ENCODE measurements at regions not wholly inside any gene's neighbourhood (a gene's known extent, or its start where the extent isn't known, plus 50 kb on each side); places are given as distances from the start of the nearest gene placed in this dataset.

DNA sequence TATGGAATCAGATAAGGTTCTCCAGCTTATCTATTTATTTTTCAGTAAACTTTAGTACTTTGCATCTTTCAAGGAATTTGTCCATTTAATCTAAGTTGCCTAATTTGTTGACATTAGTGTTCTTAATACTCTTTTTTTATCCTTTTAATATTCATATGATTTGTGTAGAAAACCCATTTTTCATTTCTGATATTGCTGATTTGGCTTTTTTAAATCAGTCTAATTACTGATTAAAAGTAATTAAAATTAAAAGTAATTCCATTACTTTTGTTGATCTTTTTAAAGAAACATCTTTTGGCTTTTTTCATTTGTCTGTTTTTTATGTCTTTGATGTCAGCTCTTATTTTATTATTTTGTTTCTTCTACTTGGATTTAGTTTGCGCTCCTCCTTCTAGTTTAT is 101.2 kb downstream of the CGGBP1 start:
- TF ChIP-seq, protein P1, sequence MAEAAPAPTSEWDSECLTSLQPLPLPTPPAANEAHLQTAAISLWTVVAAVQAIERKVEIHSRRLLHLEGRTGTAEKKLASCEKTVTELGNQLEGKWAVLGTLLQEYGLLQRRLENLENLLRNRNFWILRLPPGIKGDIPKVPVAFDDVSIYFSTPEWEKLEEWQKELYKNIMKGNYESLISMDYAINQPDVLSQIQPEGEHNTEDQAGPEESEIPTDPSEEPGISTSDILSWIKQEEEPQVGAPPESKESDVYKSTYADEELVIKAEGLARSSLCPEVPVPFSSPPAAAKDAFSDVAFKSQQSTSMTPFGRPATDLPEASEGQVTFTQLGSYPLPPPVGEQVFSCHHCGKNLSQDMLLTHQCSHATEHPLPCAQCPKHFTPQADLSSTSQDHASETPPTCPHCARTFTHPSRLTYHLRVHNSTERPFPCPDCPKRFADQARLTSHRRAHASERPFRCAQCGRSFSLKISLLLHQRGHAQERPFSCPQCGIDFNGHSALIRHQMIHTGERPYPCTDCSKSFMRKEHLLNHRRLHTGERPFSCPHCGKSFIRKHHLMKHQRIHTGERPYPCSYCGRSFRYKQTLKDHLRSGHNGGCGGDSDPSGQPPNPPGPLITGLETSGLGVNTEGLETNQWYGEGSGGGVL (CRISPR knock-in tag; IDR thresholded peaks at IDR 0.05) = no peak
- no peak for TF ChIP-seq YY1 (IDR thresholded peaks at IDR 0.05; ENCODE audit: borderline replicate concordance in 1 of 3, control insufficient read depth in 1 of 3, extremely low read depth in 1 of 3, insufficient read depth in 3 of 3, insufficient read length in 1 of 3, insufficient replicate concordance in 2 of 3, low read depth in 1 of 3, low read length in 2 of 3)
- TF ChIP-seq, protein P2, sequence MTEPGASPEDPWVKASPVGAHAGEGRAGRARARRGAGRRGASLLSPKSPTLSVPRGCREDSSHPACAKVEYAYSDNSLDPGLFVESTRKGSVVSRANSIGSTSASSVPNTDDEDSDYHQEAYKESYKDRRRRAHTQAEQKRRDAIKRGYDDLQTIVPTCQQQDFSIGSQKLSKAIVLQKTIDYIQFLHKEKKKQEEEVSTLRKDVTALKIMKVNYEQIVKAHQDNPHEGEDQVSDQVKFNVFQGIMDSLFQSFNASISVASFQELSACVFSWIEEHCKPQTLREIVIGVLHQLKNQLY (CRISPR knock-in tag; conservative IDR thresholded peaks at IDR 0.05) = no peak
- TF ChIP-seq ZNF253 (CRISPR knock-in tag; conservative IDR thresholded peaks at IDR 0.05) = no peak
- TF ChIP-seq POLR3A (IDR thresholded peaks at IDR 0.05; ENCODE audit: borderline replicate concordance, extremely low read depth, insufficient read depth, insufficient read length) = no peak
- no peak for TF ChIP-seq JUNB (CRISPR knock-in tag; conservative IDR thresholded peaks at IDR 0.05)
